Activated CD4-positive, alpha-beta T cell treated with anti-CD3 and anti-CD28 coated beads, Interleukin-2, amount 10 ng/mL, durations not matched to agents 7 days and 5 days (primary cell): ENCODE measurements at regions not wholly inside any gene's neighbourhood (a gene's known extent, or its start where the extent isn't known, plus 50 kb on each side); places are given as distances from the start of the nearest gene placed in this dataset.

Experiments used
- CTCF ChIA-PET: fragments of 350-600 bp; sonication (Branson Sonifier 250); formaldehyde crosslinking; loops from one replicate; lab custom pipeline; 2021; ENCODE audit warnings: antibody characterized with exemption; lab: Charles Lee
- POLR2A ChIA-PET: fragments of 350-600 bp; sonication (Branson Sonifier 250); formaldehyde crosslinking; loops from one replicate; lab custom pipeline; 2021; ENCODE audit warnings: antibody characterized with exemption; lab: Charles Lee
- DNase-seq: peaks from one replicate; pipeline ENCODE4 v3.0.0-alpha.2; 2020
- H3K27ac Mint-ChIP-seq: one replicate; pipeline ENCODE4 v1.8.0; 2021; ENCODE audit warnings: mild to moderate bottlenecking, moderate library complexity, mixed read lengths
- H3K27me3 Mint-ChIP-seq: one replicate; pipeline ENCODE4 v1.8.0; 2021; ENCODE audit warnings: mixed read lengths
- H3K36me3 Mint-ChIP-seq: one replicate; pipeline ENCODE4 v1.8.0; 2021; ENCODE audit warnings: low read depth, mixed read lengths
- H3K4me1 Mint-ChIP-seq: one replicate; pipeline ENCODE4 v1.8.0; 2021; ENCODE audit warnings: mixed read lengths
- H3K4me3 Mint-ChIP-seq: one replicate; pipeline ENCODE4 v1.8.0; 2021; ENCODE audit warnings: mild to moderate bottlenecking, moderate library complexity, mixed read lengths
- H3K9me3 Mint-ChIP-seq: one replicate; pipeline ENCODE4 v1.8.0; 2021; ENCODE audit warnings: mixed read lengths

- DNase-seq = no peak
- Mint-ChIP-seq H3K4me1 (no peaks in the 10 kb centered on the region), H3K27ac (no peak overlapping the region), H3K27me3 (no peaks in the 10 kb centered on the region), H3K9me3 (no peaks in the 10 kb centered on the region), H3K36me3 (no peaks in the 10 kb centered on the region), H3K4me3 (no peak overlapping the region)
- CTCF ChIA-PET = interaction anchor here (1.7 kb wide), 1 partner anchor 12 kb away, joined by 5 read pairs; no protein-coding TSS in a partner anchor
- POLR2A ChIA-PET = no interaction called here
Observed at GRCh38 chr4:177728361-177729152, 286.3 kb upstream of the AGA start.

GRCh38 chr4:177729681-177730080, 287.4 kb upstream of the AGA start:
- POLR2A ChIA-PET = no interaction called here

GRCh38 chr4:177737387-177737940, 295.2 kb upstream of the AGA start:
- ChIA-PET CTCF (no interaction called here), POLR2A (no interaction called here)
- H3K4me1 Mint-ChIP-seq = no peaks in the 10 kb centered on the region
- no peaks in the 10 kb centered on the region for H3K9me3 Mint-ChIP-seq
- no peak overlapping the region for H3K27ac Mint-ChIP-seq
- H3K4me3 Mint-ChIP-seq = no peak overlapping the region
- no peak for DNase-seq
- H3K36me3 Mint-ChIP-seq = no peaks in the 10 kb centered on the region
- peaks cover 2% of the 10 kb centered on the region for H3K27me3 Mint-ChIP-seq

More at GRCh38 chr4:177729681-177730080, 287.4 kb upstream of the AGA start:
- DNase-seq = no peak
- no peaks in the 10 kb centered on the region for H3K9me3 Mint-ChIP-seq
- no peak overlapping the region for H3K4me3 Mint-ChIP-seq
- no peak overlapping the region for H3K27ac Mint-ChIP-seq
- H3K4me1 Mint-ChIP-seq = no peaks in the 10 kb centered on the region
- CTCF ChIA-PET = interaction anchor here (1.7 kb wide), 1 partner anchor 11 kb away, joined by 5 read pairs; no protein-coding TSS in a partner anchor
- no peaks in the 10 kb centered on the region for H3K27me3 Mint-ChIP-seq
- H3K36me3 Mint-ChIP-seq = no peaks in the 10 kb centered on the region

GRCh38 chr4:177740563-177740962, 298.3 kb upstream of the AGA start:
- Mint-ChIP-seq H3K27ac (no peak overlapping the region), H3K4me3 (no peak overlapping the region), H3K4me1 (no peaks in the 10 kb centered on the region), H3K27me3 (peaks cover 2% of the 10 kb centered on the region), H3K9me3 (no peaks in the 10 kb centered on the region), H3K36me3 (no peaks in the 10 kb centered on the region)
- no peak for DNase-seq
- ChIA-PET CTCF (interaction anchor here (0.6 to 1.0 kb wide), 2 partner anchors 11 to 226 kb away, joined by 4 to 5 read pairs; no protein-coding TSS in a partner anchor), POLR2A (no interaction called here)

- DNase-seq = no peak
- no peak overlapping the region for H3K4me3 Mint-ChIP-seq
- CTCF ChIA-PET = interaction anchor here (0.6 kb wide), 1 partner anchor 258 kb away, joined by 3 read pairs; no protein-coding TSS in a partner anchor
- no peaks in the 10 kb centered on the region for H3K4me1 Mint-ChIP-seq
- H3K27me3 Mint-ChIP-seq = no peaks in the 10 kb centered on the region
- POLR2A ChIA-PET = no interaction called here
- H3K9me3 Mint-ChIP-seq = no peaks in the 10 kb centered on the region
- H3K36me3 Mint-ChIP-seq = no peaks in the 10 kb centered on the region
- H3K27ac Mint-ChIP-seq = no peak overlapping the region
Observed at GRCh38 chr4:177759729-177760128, 317.5 kb upstream of the AGA start.

- Mint-ChIP-seq H3K9me3 (no peaks in the 10 kb centered on the region), H3K27ac (no peak overlapping the region), H3K4me3 (no peak overlapping the region), H3K27me3 (no peaks in the 10 kb centered on the region), H3K4me1 (no peaks in the 10 kb centered on the region), H3K36me3 (no peaks in the 10 kb centered on the region)
- CTCF ChIA-PET = no interaction called here
- POLR2A ChIA-PET = no interaction called here
- DNase-seq = no peak
Observed at GRCh38 chr4:177761692-177762091, 319.5 kb upstream of the AGA start.

GRCh38 chr4:177769155-177769554, 326.9 kb upstream of the AGA start:
- DNase-seq = no peak
- ChIA-PET POLR2A (no interaction called here), CTCF (no interaction called here)
- Mint-ChIP-seq H3K9me3 (no peaks in the 10 kb centered on the region), H3K4me3 (no peak overlapping the region), H3K27me3 (no peaks in the 10 kb centered on the region), H3K4me1 (no peaks in the 10 kb centered on the region), H3K27ac (no peak overlapping the region), H3K36me3 (no peaks in the 10 kb centered on the region)

- Mint-ChIP-seq H3K27me3 (no peaks in the 10 kb centered on the region), H3K36me3 (no peaks in the 10 kb centered on the region), H3K4me1 (no peaks in the 10 kb centered on the region), H3K27ac (no peak overlapping the region), H3K9me3 (no peaks in the 10 kb centered on the region), H3K4me3 (no peak overlapping the region)
- ChIA-PET CTCF (interaction anchor here (0.9 kb wide), 1 partner anchor 16 kb away, joined by 3 read pairs; no protein-coding TSS in a partner anchor), POLR2A (no interaction called here)
- no peak for DNase-seq
Observed at GRCh38 chr4:177770776-177771175, 328.5 kb upstream of the AGA start.

GRCh38 chr4:177771645-177772044, 329.4 kb upstream of the AGA start:
- no peaks in the 10 kb centered on the region for H3K36me3 Mint-ChIP-seq
- H3K27me3 Mint-ChIP-seq = no peaks in the 10 kb centered on the region
- no peaks in the 10 kb centered on the region for H3K9me3 Mint-ChIP-seq
- no peak overlapping the region for H3K27ac Mint-ChIP-seq
- ChIA-PET CTCF (interaction anchor here (0.9 kb wide), 1 partner anchor 15 kb away, joined by 3 read pairs; no protein-coding TSS in a partner anchor), POLR2A (no interaction called here)
- no peak overlapping the region for H3K4me3 Mint-ChIP-seq
- H3K4me1 Mint-ChIP-seq = no peaks in the 10 kb centered on the region
- DNase-seq = no peak

- H3K36me3 Mint-ChIP-seq = no peaks in the 10 kb centered on the region
- no peak overlapping the region for H3K4me3 Mint-ChIP-seq
- no peaks in the 10 kb centered on the region for H3K9me3 Mint-ChIP-seq
- DNase-seq = no peak
- CTCF ChIA-PET = no interaction called here
- H3K27ac Mint-ChIP-seq = no peak overlapping the region
- H3K4me1 Mint-ChIP-seq = no peaks in the 10 kb centered on the region
- no peaks in the 10 kb centered on the region for H3K27me3 Mint-ChIP-seq
- POLR2A ChIA-PET = no interaction called here
Observed at GRCh38 chr4:177778623-177779022, 336.4 kb upstream of the AGA start.

- no peak overlapping the region for H3K4me3 Mint-ChIP-seq
- no peak overlapping the region for H3K27ac Mint-ChIP-seq
- CTCF ChIA-PET = no interaction called here
- no peak for DNase-seq
- no peaks in the 10 kb centered on the region for H3K36me3 Mint-ChIP-seq
- H3K27me3 Mint-ChIP-seq = no peaks in the 10 kb centered on the region
- POLR2A ChIA-PET = no interaction called here
- H3K9me3 Mint-ChIP-seq = no peaks in the 10 kb centered on the region
- H3K4me1 Mint-ChIP-seq = no peaks in the 10 kb centered on the region
Observed at GRCh38 chr4:177785000-177785399, 342.8 kb upstream of the AGA start.

- CTCF ChIA-PET = no interaction called here
- Mint-ChIP-seq H3K4me1 (no peaks in the 10 kb centered on the region), H3K9me3 (no peaks in the 10 kb centered on the region), H3K27me3 (no peaks in the 10 kb centered on the region), H3K27ac (no peak overlapping the region), H3K4me3 (no peak overlapping the region), H3K36me3 (no peaks in the 10 kb centered on the region)
- no peak for DNase-seq
- POLR2A ChIA-PET = no interaction called here
Observed at GRCh38 chr4:177789610-177790009, 347.4 kb upstream of the AGA start.

- POLR2A ChIA-PET = no interaction called here
- CTCF ChIA-PET = no interaction called here
- Mint-ChIP-seq H3K4me1 (no peaks in the 10 kb centered on the region), H3K27ac (no peak overlapping the region), H3K4me3 (no peak overlapping the region), H3K9me3 (no peaks in the 10 kb centered on the region), H3K27me3 (no peaks in the 10 kb centered on the region), H3K36me3 (no peaks in the 10 kb centered on the region)
- no peak for DNase-seq
Observed at GRCh38 chr4:177791188-177791587, 349.0 kb upstream of the AGA start.
